WTC11 (cell line): ENCODE measurements at regions not wholly inside any gene's neighbourhood (a gene's known extent, or its start where the extent isn't known, plus 50 kb on each side); places are given as distances from the start of the nearest gene placed in this dataset.

ENCODE experiments used
- SMAD4 ChIP-seq: sonication (generic); formaldehyde crosslinking; IDR thresholded peaks from 2 replicates; pipeline ENCODE4 v1.8.0; 2022; ENCODE audit warnings: mild to moderate bottlenecking, missing genetic modification reagents
- TF ChIP-seq, protein P1 (sequence below): sonication (generic); formaldehyde crosslinking; IDR thresholded peaks from 2 replicates; pipeline ENCODE4 v1.8.1; 2023; ENCODE audit warnings: mild to moderate bottlenecking, missing genetic modification reagents, moderate library complexity

DNA sequence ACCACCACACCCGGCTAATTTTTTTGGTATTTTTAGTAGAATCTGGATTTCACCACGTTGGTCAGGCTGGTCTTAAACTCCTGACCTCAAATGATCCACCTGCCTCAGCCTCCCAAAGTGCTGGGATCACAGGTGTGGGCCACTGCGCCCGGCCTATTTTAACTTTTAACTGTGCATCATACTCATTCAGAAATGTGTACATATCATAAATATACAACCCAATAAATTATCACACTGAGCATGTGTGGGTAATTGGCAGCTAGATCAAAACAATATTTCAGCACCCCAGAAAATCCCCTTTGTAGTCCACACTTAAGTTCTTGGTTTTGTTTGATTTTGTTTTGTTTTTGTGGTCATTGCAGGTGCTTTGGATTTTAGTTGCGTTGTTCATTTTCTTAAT, 228.9 kb upstream of the ZNF217 start:
- TF ChIP-seq, protein P1, sequence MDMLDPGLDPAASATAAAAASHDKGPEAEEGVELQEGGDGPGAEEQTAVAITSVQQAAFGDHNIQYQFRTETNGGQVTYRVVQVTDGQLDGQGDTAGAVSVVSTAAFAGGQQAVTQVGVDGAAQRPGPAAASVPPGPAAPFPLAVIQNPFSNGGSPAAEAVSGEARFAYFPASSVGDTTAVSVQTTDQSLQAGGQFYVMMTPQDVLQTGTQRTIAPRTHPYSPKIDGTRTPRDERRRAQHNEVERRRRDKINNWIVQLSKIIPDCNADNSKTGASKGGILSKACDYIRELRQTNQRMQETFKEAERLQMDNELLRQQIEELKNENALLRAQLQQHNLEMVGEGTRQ, result no peak
- no peak for TF ChIP-seq SMAD4
